ENCODE measurements at regions not wholly inside any gene's neighbourhood (a gene's known extent, or its start where the extent isn't known, plus 50 kb on each side); places are given as distances from the start of the nearest gene placed in this dataset.
"Not testable (repeated sequence)": the region's sequence is repeated elsewhere in the genome, so short reads cannot be mapped to it uniquely, and the experiment has no call there.

- DNase-seq: no peak
Measured at GRCh38 chr16:6837722-6838121, 494.9 kb upstream of the RBFOX1 start.

GRCh38 chr16:6836766-6837165, 495.9 kb upstream of the RBFOX1 start:
- DNase-seq: no peak

- no peak for DNase-seq
Measured at GRCh38 chr16:6835941-6836340, 496.7 kb upstream of the RBFOX1 start.

GRCh38 chr16:6835516-6835915, 497.1 kb upstream of the RBFOX1 start:
- no peak for DNase-seq

- DNase-seq: no peak
Measured at GRCh38 chr16:6828690-6829089, 504.0 kb upstream of the RBFOX1 start.

- DNase-seq: no peak
Measured at GRCh38 chr16:6827931-6828330, 504.7 kb upstream of the RBFOX1 start.

GRCh38 chr16:6827267-6827666, 505.4 kb upstream of the RBFOX1 start:
- no peak for DNase-seq

GRCh38 chr16:6822041-6822440, 510.6 kb upstream of the RBFOX1 start:
- DNase-seq: no peak

GRCh38 chr16:6804461-6804860, 528.2 kb upstream of the RBFOX1 start:
- DNase-seq: no peak

GRCh38 chr16:6803176-6803575, 529.5 kb upstream of the RBFOX1 start:
- no peak for DNase-seq

- no peak for DNase-seq
Measured at GRCh38 chr16:6797223-6797622, 535.4 kb upstream of the RBFOX1 start.

- DNase-seq: no peak
Measured at GRCh38 chr16:6777624-6778023, 555.0 kb upstream of the RBFOX1 start.

GRCh38 chr16:6775712-6776111, 556.9 kb upstream of the RBFOX1 start:
- DNase-seq: no peak

GRCh38 chr16:6771956-6772355, 560.7 kb upstream of the RBFOX1 start:
- no peak for DNase-seq

GRCh38 chr16:6753553-6753952, 579.1 kb upstream of the RBFOX1 start:
- no peak for DNase-seq

- DNase-seq: no peak
Measured at GRCh38 chr16:6751191-6751590, 581.5 kb upstream of the RBFOX1 start.

GRCh38 chr16:6749698-6750097, 582.9 kb upstream of the RBFOX1 start:
- no peak for DNase-seq

GRCh38 chr16:6736302-6736701, 596.3 kb upstream of the RBFOX1 start:
- DNase-seq: not testable (repeated sequence)

GRCh38 chr16:6735631-6736030, 597.0 kb upstream of the RBFOX1 start:
- no peak for DNase-seq

GRCh38 chr16:6732166-6732565, 600.5 kb upstream of the RBFOX1 start:
- no peak for DNase-seq

- no peak for DNase-seq
Measured at GRCh38 chr16:6728381-6728780, 604.3 kb upstream of the RBFOX1 start.

- no peak for DNase-seq
Measured at GRCh38 chr16:6726621-6727020, 606.0 kb upstream of the RBFOX1 start.

- no peak for DNase-seq
Measured at GRCh38 chr16:6725634-6726331, 606.9 kb upstream of the RBFOX1 start.

- DNase-seq: not testable (repeated sequence)
Measured at GRCh38 chr16:6725206-6725605, 607.4 kb upstream of the RBFOX1 start.

- no peak for DNase-seq
Measured at GRCh38 chr16:6722786-6723185, 609.9 kb upstream of the RBFOX1 start.
